ENCODE measurements at regions not wholly inside any gene's neighbourhood (a gene's known extent, or its start where the extent isn't known, plus 50 kb on each side); places are given as distances from the start of the nearest gene placed in this dataset.

GRCh38 chr5:77946381-77947040 lies 170.4 kb upstream of the TBCA start:
- POLR2A ChIA-PET = no interaction called here

More at GRCh38 chr5:77946381-77947040, 170.4 kb upstream of the TBCA start:
- ChIA-PET RAD21 (ENCODE audit: unreplicated experiment) (no interaction called here), SMC1A (ENCODE audit: uncharacterized antibody, unreplicated experiment) (interaction anchor here (1.0 to 1.9 kb wide), 4 partner anchors 8 to 215 kb away, joined by 3 to 6 read pairs (median 4); no protein-coding TSS in a partner anchor), CTCF (no interaction called here)
- H3K36me3 ChIP-seq (ENCODE audit: control insufficient read depth in 2 of 2, insufficient read depth in 2 of 2, low read length in 1 of 2) = no peaks in the 10 kb centered on the region
- H3K4me2 ChIP-seq (ENCODE audit: control insufficient read depth, insufficient read depth) = no peak overlapping the region
- FAIRE-seq (no peak), DNase-seq (ENCODE audit: low read depth, low spot score) (no peak), ATAC-seq (no peak)
- H3K4me3 ChIP-seq = no peak overlapping the region
- no peaks in the 10 kb centered on the region; a peak in 1 of 4 replicates for H3K27me3 ChIP-seq (replicated peaks in 1 of 2; ENCODE audit: control insufficient read depth in 2 of 2, insufficient read depth in 2 of 2, low read length in 1 of 2)
- in situ Hi-C loops (cut with MboI) = no loop called here
- H3K79me2 ChIP-seq (ENCODE audit: control insufficient read depth, insufficient read depth, low read length) = no peaks in the 10 kb centered on the region
- intact Hi-C loops (cut with micrococcal nuclease; ENCODE audit: unreplicated experiment) = no loop called here
- no peaks in the 10 kb centered on the region; the same call in 2 of the 3 replicates for H3K9me3 ChIP-seq (replicated peaks; ENCODE audit: control insufficient read depth, insufficient read depth, low read length)
- BruUV-seq (replicated peaks) = no TSS peak
- H2AFZ ChIP-seq (ENCODE audit: control insufficient read depth, low read depth, low read length) = no peak overlapping the region
- H3K27ac ChIP-seq (ENCODE audit: control insufficient read depth, insufficient read depth) = no peak overlapping the region
- H3K4me1 ChIP-seq (ENCODE audit: control insufficient read depth, insufficient read depth, low read length) = no peaks in the 10 kb centered on the region
- 54% methylated on average over 4 of the region's 4 CpGs for WGBS (ENCODE audit: insufficient coverage, insufficient replicate concordance, low lambda C conversion rate, missing lambda C conversion rate)
- H4K20me1 ChIP-seq (ENCODE audit: control insufficient read depth, insufficient read depth) = no peaks in the 10 kb centered on the region
- no peak overlapping the region for H3K9ac ChIP-seq (ENCODE audit: control insufficient read depth, insufficient read depth, low read length)
- TF ChIP-seq KLF5 (IDR thresholded peaks at IDR 0.05; ENCODE audit: partially characterized antibody) (no peak), RAD51 (IDR thresholded peaks at IDR 0.05) (no peak), NR2F1 (conservative IDR thresholded peaks at IDR 0.05) (no peak), FOS (IDR thresholded peaks at IDR 0.05; ENCODE audit: borderline replicate concordance, extremely low read depth, insufficient read length) (no peak), FOXM1 (IDR thresholded peaks at IDR 0.05; ENCODE audit: low read depth, low read length) (no peak), USF2 (IDR thresholded peaks at IDR 0.05; ENCODE audit: borderline replicate concordance, low read depth, low read length) (no peak), PAX8 (IDR thresholded peaks at IDR 0.05) (no peak), E4F1 (IDR thresholded peaks at IDR 0.05; ENCODE audit: borderline replicate concordance, partially characterized antibody) (no peak), HDGF (IDR thresholded peaks at IDR 0.05) (no peak), MYB (IDR thresholded peaks at IDR 0.05; ENCODE audit: borderline replicate concordance, low read depth, low read length) (no peak), BHLHE40 (IDR thresholded peaks at IDR 0.05; ENCODE audit: borderline replicate concordance in 1 of 2, low read depth in 2 of 2, low read length in 1 of 2) (no peak), ZNF274 (IDR thresholded peaks at IDR 0.05; ENCODE audit: insufficient read depth, insufficient read length) (no peak), MEF2A (IDR thresholded peaks at IDR 0.05; ENCODE audit: insufficient read depth, low read depth, low read length) (no peak), HCFC1 (IDR thresholded peaks at IDR 0.05; ENCODE audit: low read length) (no peak), TCF7 (IDR thresholded peaks at IDR 0.05; ENCODE audit: borderline replicate concordance) (no peak), SUZ12 (IDR thresholded peaks at IDR 0.05; ENCODE audit: unreplicated experiment) (no peak), LARP7 (IDR thresholded peaks at IDR 0.05) (no peak), POLR2AphosphoS5 (IDR thresholded peaks at IDR 0.05; ENCODE audit: low read length) (no peak), ATF2 (IDR thresholded peaks at IDR 0.05; ENCODE audit: low read length) (no peak), CHD2 (IDR thresholded peaks at IDR 0.05; ENCODE audit: borderline replicate concordance, low read depth, low read length) (no peak)
